ENCODE measurements at regions not wholly inside any gene's neighbourhood (a gene's known extent, or its start where the extent isn't known, plus 50 kb on each side); places are given as distances from the start of the nearest gene placed in this dataset.

DNA sequence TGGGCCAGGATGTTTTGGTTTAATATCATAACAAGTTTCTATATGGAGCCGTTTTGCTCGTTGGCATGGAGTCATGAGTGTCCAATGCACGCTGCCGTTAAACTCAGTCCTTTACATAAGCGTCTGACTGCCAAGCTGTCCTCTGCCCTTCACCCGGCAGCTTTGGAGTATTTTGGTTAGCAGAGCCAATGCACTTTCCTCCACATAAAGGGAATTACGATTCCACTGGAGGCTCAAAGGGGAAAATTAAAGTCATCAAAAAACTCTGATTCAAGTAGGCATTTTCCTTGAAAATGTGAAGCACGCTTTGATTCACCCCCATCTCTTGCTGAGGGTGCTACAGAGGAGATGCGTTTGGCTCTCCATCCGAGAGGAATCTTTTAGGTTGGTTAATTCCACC lies 144.4 kb upstream of the ARGLU1 start:
- ATAC-seq = no peak
- TF ChIP-seq, protein P1, sequence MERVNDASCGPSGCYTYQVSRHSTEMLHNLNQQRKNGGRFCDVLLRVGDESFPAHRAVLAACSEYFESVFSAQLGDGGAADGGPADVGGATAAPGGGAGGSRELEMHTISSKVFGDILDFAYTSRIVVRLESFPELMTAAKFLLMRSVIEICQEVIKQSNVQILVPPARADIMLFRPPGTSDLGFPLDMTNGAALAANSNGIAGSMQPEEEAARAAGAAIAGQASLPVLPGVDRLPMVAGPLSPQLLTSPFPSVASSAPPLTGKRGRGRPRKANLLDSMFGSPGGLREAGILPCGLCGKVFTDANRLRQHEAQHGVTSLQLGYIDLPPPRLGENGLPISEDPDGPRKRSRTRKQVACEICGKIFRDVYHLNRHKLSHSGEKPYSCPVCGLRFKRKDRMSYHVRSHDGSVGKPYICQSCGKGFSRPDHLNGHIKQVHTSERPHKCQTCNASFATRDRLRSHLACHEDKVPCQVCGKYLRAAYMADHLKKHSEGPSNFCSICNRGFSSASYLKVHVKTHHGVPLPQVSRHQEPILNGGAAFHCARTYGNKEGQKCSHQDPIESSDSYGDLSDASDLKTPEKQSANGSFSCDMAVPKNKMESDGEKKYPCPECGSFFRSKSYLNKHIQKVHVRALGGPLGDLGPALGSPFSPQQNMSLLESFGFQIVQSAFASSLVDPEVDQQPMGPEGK (CRISPR knock-in tag; IDR thresholded peaks at IDR 0.05; ENCODE audit: borderline replicate concordance) = no peak
- TF ChIP-seq ESRRG (CRISPR knock-in tag; IDR thresholded peaks at IDR 0.05) (no peak), ZNF70 (CRISPR knock-in tag; IDR thresholded peaks at IDR 0.05) (no peak), PPARA (CRISPR knock-in tag; IDR thresholded peaks at IDR 0.05; ENCODE audit: borderline replicate concordance) (no peak), TCF4 (CRISPR knock-in tag; IDR thresholded peaks at IDR 0.05; ENCODE audit: borderline replicate concordance) (no peak), RARB (CRISPR knock-in tag; IDR thresholded peaks at IDR 0.05) (no peak), SNAI2 (CRISPR knock-in tag; IDR thresholded peaks at IDR 0.05) (no peak), TOX (CRISPR knock-in tag; IDR thresholded peaks at IDR 0.05; ENCODE audit: borderline replicate concordance) (no peak), ARNTL (CRISPR knock-in tag; IDR thresholded peaks at IDR 0.05; ENCODE audit: borderline replicate concordance, low read depth) (no peak), ZFP30 (CRISPR knock-in tag; IDR thresholded peaks at IDR 0.05) (no peak)
- TF ChIP-seq, protein P2, sequence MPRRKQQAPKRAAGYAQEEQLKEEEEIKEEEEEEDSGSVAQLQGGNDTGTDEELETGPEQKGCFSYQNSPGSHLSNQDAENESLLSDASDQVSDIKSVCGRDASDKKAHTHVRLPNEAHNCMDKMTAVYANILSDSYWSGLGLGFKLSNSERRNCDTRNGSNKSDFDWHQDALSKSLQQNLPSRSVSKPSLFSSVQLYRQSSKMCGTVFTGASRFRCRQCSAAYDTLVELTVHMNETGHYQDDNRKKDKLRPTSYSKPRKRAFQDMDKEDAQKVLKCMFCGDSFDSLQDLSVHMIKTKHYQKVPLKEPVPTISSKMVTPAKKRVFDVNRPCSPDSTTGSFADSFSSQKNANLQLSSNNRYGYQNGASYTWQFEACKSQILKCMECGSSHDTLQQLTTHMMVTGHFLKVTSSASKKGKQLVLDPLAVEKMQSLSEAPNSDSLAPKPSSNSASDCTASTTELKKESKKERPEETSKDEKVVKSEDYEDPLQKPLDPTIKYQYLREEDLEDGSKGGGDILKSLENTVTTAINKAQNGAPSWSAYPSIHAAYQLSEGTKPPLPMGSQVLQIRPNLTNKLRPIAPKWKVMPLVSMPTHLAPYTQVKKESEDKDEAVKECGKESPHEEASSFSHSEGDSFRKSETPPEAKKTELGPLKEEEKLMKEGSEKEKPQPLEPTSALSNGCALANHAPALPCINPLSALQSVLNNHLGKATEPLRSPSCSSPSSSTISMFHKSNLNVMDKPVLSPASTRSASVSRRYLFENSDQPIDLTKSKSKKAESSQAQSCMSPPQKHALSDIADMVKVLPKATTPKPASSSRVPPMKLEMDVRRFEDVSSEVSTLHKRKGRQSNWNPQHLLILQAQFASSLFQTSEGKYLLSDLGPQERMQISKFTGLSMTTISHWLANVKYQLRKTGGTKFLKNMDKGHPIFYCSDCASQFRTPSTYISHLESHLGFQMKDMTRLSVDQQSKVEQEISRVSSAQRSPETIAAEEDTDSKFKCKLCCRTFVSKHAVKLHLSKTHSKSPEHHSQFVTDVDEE (CRISPR knock-in tag; IDR thresholded peaks at IDR 0.05) = no peak
- TF ChIP-seq, protein P3, sequence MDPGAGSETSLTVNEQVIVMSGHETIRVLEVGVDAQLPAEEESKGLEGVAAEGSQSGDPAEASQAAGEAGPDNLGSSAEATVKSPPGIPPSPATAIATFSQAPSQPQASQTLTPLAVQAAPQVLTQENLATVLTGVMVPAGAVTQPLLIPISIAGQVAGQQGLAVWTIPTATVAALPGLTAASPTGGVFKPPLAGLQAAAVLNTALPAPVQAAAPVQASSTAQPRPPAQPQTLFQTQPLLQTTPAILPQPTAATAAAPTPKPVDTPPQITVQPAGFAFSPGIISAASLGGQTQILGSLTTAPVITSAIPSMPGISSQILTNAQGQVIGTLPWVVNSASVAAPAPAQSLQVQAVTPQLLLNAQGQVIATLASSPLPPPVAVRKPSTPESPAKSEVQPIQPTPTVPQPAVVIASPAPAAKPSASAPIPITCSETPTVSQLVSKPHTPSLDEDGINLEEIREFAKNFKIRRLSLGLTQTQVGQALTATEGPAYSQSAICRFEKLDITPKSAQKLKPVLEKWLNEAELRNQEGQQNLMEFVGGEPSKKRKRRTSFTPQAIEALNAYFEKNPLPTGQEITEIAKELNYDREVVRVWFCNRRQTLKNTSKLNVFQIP (CRISPR knock-in tag; IDR thresholded peaks at IDR 0.05; ENCODE audit: borderline replicate concordance, low read depth) = no peak

DNA sequence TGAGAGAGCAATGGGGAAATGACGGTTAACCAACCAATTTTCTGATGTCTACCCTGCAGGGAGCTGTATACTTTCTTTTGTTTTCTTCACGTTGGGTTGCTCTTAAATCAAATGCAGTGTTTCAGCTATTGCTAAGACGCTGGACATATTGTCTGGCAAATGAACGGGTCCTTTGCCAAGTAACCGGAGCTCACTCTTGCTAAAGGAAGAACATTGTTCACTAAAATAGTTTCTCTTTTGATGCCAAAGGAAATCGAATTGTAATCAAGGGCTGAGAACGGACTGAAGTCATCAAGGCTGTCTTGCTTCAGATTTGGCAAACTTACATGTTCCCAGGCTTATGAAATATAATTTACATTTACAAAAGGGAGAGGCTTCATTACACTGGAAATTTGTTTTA lies 142.3 kb upstream of the ARGLU1 start:
- TF ChIP-seq ZNF8 (CRISPR knock-in tag; IDR thresholded peaks at IDR 0.05) (no peak), ZNF70 (CRISPR knock-in tag; IDR thresholded peaks at IDR 0.05) (no peak), ZFP3 (CRISPR knock-in tag; IDR thresholded peaks at IDR 0.05) (no peak), CSDC2 (CRISPR knock-in tag; IDR thresholded peaks at IDR 0.05) (no peak)
- TF ChIP-seq, protein P4, sequence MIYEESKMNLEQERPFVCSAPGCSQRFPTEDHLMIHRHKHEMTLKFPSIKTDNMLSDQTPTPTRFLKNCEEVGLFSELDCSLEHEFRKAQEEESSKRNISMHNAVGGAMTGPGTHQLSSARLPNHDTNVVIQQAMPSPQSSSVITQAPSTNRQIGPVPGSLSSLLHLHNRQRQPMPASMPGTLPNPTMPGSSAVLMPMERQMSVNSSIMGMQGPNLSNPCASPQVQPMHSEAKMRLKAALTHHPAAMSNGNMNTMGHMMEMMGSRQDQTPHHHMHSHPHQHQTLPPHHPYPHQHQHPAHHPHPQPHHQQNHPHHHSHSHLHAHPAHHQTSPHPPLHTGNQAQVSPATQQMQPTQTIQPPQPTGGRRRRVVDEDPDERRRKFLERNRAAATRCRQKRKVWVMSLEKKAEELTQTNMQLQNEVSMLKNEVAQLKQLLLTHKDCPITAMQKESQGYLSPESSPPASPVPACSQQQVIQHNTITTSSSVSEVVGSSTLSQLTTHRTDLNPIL (CRISPR knock-in tag; IDR thresholded peaks at IDR 0.05; ENCODE audit: low read depth) = no peak
- no peak for ATAC-seq

DNA sequence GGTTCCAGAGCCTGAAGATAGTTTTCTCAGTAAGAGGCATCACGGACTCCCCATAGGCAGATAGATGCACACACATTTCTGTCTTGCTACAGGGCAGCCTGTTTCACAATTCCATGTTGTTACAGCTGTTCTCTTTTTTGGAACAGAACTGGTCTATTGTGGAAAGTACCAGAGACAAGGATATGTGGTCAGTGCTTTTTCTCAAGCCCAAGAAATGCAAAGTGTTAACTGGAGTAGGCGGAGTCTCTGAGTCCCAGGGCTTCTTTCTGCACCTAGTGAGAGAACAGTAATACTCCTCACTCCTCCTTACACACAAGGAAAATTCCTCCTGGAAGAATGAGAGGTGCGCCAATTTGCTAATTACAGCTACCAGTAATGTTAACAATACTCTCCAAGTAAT lies 141.6 kb upstream of the ARGLU1 start:
- TF ChIP-seq ZC3H10 (CRISPR knock-in tag; IDR thresholded peaks at IDR 0.05) = no peak
- TF ChIP-seq ZNF565 (CRISPR knock-in tag; conservative IDR thresholded peaks at IDR 0.05; ENCODE audit: low read depth) = no peak
- TF ChIP-seq, protein P1 (CRISPR knock-in tag; IDR thresholded peaks at IDR 0.05; ENCODE audit: borderline replicate concordance) = no peak
- TF ChIP-seq RARB (CRISPR knock-in tag; IDR thresholded peaks at IDR 0.05) = no peak
- TF ChIP-seq PPARA (CRISPR knock-in tag; IDR thresholded peaks at IDR 0.05; ENCODE audit: borderline replicate concordance) = no peak
- no peak for TF ChIP-seq ARNTL (CRISPR knock-in tag; IDR thresholded peaks at IDR 0.05; ENCODE audit: borderline replicate concordance, low read depth)
- TF ChIP-seq, protein P2 (CRISPR knock-in tag; IDR thresholded peaks at IDR 0.05) = no peak
- TF ChIP-seq ZNF8 (CRISPR knock-in tag; IDR thresholded peaks at IDR 0.05) = no peak
- TF ChIP-seq ESRRG (CRISPR knock-in tag; IDR thresholded peaks at IDR 0.05) = no peak
- TF ChIP-seq CSDC2 (CRISPR knock-in tag; IDR thresholded peaks at IDR 0.05) = no peak
- TF ChIP-seq OSR1 (CRISPR knock-in tag; IDR thresholded peaks at IDR 0.05) = no peak
- no peak for TF ChIP-seq TCF4 (CRISPR knock-in tag; IDR thresholded peaks at IDR 0.05; ENCODE audit: borderline replicate concordance)
- TF ChIP-seq ZFP30 (CRISPR knock-in tag; IDR thresholded peaks at IDR 0.05) = no peak
- TF ChIP-seq TOX (CRISPR knock-in tag; IDR thresholded peaks at IDR 0.05; ENCODE audit: borderline replicate concordance) = no peak
- no peak for TF ChIP-seq GLIS3 (CRISPR knock-in tag; IDR thresholded peaks at IDR 0.05)
- no peak for ATAC-seq
